GM18909 (cell line): ENCODE measurements at regions not wholly inside any gene's neighbourhood (a gene's known extent, or its start where the extent isn't known, plus 50 kb on each side); places are given as distances from the start of the nearest gene placed in this dataset.

ENCODE experiments used
- ATAC-seq: cut with Tn5 transposase; IDR thresholded peaks from one replicate; pipeline ENCODE4 v1.9.1; 2021; ENCODE audit warnings: mild to moderate bottlenecking; ENCODE audit not compliant: unreplicated experiment, poor library complexity

DNA sequence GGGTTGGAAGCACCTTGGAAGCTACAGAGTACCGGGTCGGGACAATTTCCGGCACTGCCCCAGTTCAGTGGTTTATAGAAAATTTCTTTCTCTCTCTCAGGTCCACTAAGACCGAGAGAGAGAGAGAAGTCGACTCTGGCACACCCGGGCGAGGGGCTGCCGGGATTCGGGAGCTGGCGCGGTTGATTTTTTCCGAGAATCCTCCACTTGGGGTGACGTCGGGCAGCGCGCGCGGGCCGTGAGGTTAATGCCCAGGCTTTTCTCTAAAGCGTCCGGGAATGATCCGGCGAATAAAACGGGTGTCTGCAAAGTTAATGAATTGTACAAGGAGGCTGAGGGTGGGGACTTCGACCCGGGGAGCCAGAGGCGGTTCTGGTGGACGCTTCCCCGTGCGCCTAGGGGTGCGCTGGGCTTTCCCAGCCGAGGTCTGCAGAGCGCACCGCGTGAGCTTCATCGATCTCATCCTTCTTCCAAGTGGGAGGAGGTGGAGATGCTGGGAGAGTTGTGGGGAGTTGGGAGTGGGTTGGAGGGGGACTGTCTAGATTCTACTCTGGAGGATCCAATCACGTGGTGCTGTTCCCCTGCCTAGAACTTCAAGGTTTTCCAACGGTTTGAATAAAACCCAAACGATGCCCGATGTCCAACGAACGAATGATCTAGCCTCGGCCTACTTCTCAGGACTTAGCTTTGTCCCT lies 51.9 kb upstream of the TBX3 start:
- ATAC-seq: no peak

DNA sequence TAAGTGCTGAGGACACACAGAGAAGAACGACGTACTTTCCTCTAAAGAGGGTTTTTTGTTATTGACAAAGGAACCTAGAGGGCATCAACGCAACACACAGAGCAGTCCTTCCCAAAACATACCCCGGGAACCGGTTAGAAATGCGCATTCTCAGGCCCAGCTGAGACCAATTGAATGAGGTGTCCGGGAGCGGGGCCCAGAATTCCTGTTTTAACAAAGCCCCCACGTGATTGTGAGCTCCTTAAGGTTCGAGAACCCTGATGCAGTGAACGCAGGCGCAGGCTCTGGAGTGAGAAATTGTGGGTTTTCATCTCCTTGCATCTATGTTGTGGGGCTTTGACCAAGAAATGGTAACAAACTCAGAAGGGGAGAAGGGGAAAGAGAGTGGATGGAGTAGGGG lies 51.0 kb upstream of the TBX3 start:
- no peak for ATAC-seq

DNA sequence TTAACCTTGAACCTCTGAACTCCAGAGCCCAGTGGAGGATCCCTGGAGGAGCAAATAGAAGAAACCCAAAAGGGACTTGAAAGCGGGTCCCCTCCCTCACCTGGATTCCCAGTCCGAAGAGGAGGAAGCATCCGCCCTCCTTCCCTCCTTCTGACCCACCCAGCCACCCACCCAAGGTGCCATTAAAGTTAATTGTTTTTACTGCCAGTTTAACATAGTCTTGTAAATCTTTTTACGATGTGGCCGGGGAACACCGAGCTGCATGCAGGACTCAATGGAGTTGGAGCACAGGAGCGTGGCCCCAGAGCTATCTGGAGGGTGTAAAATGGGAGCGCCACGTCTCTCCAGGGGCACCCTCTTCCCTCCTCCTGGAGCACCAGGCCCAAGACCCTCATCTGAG lies 49.9 kb upstream of the TBX3 start:
- ATAC-seq: no peak
